ENCODE measurements at regions not wholly inside any gene's neighbourhood (a gene's known extent, or its start where the extent isn't known, plus 50 kb on each side); places are given as distances from the start of the nearest gene placed in this dataset.

DNA sequence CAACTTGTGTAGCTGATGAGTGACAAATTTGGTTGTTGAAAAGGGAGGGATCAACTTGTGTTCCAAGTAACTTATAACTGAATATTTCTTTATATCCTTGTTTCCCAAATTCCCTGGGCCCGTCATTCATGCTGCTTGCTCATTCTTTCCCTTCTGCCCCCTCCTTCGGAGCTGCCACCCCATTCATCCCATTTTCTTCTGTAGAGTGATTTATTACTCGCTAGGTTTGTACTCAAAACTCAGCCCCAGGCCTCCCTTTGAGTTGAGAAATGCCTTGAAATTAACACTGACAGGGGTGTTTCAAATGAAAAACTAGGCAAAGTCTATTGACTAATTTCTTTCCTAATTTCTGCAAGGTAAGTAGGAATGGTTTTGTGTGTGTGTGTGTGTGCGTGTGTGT, 277.4 kb upstream of the SLCO3A1 start:
- no peak for TF ChIP-seq CTCF (IDR thresholded peaks at IDR 0.05; ENCODE audit: insufficient read depth, low read length, severe bottlenecking)
- FAIRE-seq (no peak), DNase-seq (ENCODE audit: low read depth) (no peak)
- H3K27me3 ChIP-seq (ENCODE audit: control insufficient read depth, insufficient read depth, low read length) = no peaks in the 10 kb centered on the region
- no peaks in the 10 kb centered on the region for H3K36me3 ChIP-seq (ENCODE audit: control insufficient read depth, insufficient read depth, low read length)
- H3K4me3 ChIP-seq (ENCODE audit: low read depth, low read length) = no peak overlapping the region

- Histone ChIP-seq H3K36me3 (ENCODE audit: control insufficient read depth, insufficient read depth, low read length) (no peaks in the 10 kb centered on the region), H3K4me3 (ENCODE audit: low read depth, low read length) (no peak overlapping the region), H3K27me3 (ENCODE audit: control insufficient read depth, insufficient read depth, low read length) (no peaks in the 10 kb centered on the region)
- FAIRE-seq = no peak
- TF ChIP-seq CTCF (IDR thresholded peaks at IDR 0.05; ENCODE audit: insufficient read depth, low read length, severe bottlenecking) = no peak
- DNase-seq (ENCODE audit: low read depth) = no peak
These were observed 275.0 kb upstream of the SLCO3A1 start for GRCh38 chr15:91578511-91578910.

DNA sequence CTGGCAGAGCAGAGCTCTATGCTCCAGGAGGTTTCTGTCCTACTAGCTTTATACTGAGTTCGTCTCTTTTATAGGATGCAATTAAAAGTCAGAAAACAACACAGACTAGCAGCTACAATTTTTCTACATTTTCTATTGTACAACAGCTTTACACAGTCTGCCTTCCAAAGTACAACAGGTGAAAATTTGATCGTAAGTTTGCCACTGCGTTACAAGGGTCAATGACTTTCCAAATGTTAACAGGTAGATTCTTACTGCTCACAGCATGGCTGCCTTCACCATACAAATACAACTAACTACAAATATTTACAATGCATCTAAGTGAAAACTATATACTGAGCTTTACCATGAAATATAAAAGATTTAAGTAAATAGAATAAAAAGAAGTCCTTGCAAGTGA, 268.6 kb upstream of the SLCO3A1 start:
- Histone ChIP-seq H3K36me3 (ENCODE audit: control insufficient read depth, insufficient read depth, low read length) (no peaks in the 10 kb centered on the region), H3K4me3 (ENCODE audit: low read depth, low read length) (no peak overlapping the region), H3K27me3 (ENCODE audit: control insufficient read depth, insufficient read depth, low read length) (no peaks in the 10 kb centered on the region)
- FAIRE-seq (no peak), DNase-seq (ENCODE audit: low read depth) (no peak)
- TF ChIP-seq CTCF (IDR thresholded peaks at IDR 0.05; ENCODE audit: insufficient read depth, low read length, severe bottlenecking) = no peak

- Histone ChIP-seq H3K27me3 (ENCODE audit: control insufficient read depth, insufficient read depth, low read length) (no peaks in the 10 kb centered on the region), H3K36me3 (ENCODE audit: control insufficient read depth, insufficient read depth, low read length) (no peaks in the 10 kb centered on the region), H3K4me3 (ENCODE audit: low read depth, low read length) (no peak overlapping the region)
- DNase-seq (ENCODE audit: low read depth) (no peak), FAIRE-seq (no peak)
- TF ChIP-seq CTCF (IDR thresholded peaks at IDR 0.05; ENCODE audit: insufficient read depth, low read length, severe bottlenecking) = no peak
These were observed 266.9 kb upstream of the SLCO3A1 start for GRCh38 chr15:91586560-91586959.

DNA sequence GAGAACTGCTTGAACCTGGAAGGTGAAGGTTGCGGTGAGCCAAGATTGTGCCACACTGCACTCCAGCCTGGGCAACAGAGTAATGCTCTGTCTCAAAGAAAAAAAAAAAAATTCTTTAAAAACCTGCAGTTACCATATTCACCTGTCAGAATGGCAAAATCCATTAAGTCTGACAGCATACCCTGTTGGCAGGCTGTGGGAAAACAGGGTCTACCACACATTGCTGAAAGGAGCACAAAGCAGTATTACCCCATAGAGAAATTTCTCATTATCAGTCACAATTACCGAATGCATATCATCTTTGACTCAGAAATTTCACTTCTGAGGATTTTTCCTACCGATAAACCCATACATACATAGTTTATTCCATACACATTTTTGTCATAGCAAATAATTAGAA, 264.1 kb upstream of the SLCO3A1 start:
- Histone ChIP-seq H3K27me3 (ENCODE audit: control insufficient read depth, insufficient read depth, low read length) (no peaks in the 10 kb centered on the region), H3K4me3 (ENCODE audit: low read depth, low read length) (no peak overlapping the region), H3K36me3 (ENCODE audit: control insufficient read depth, insufficient read depth, low read length) (no peaks in the 10 kb centered on the region)
- no peak for FAIRE-seq
- DNase-seq (ENCODE audit: low read depth) = no peak
- no peak for TF ChIP-seq CTCF (IDR thresholded peaks at IDR 0.05; ENCODE audit: insufficient read depth, low read length, severe bottlenecking)

DNA sequence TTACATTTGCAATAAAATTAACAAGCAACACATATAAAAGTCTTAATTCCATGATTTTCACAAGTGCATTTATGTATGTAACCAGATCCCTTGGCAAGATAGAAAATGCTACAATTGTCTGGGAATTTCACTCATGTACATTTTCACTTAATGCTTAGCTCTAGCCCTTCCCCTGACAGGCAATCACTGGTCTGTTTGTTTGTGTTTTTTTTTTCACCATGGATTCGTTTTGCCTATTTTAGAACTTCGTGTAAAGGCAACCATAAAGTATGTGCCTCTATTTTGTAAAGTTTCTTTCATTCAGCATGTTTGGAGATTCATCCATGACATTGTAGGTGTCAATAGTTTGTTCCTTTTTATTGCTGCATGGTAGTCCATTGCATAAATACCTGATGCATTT, 260.9 kb upstream of the SLCO3A1 start:
- Histone ChIP-seq H3K36me3 (ENCODE audit: control insufficient read depth, insufficient read depth, low read length) (no peaks in the 10 kb centered on the region), H3K4me3 (ENCODE audit: low read depth, low read length) (no peak overlapping the region), H3K27me3 (ENCODE audit: control insufficient read depth, insufficient read depth, low read length) (no peaks in the 10 kb centered on the region)
- DNase-seq (ENCODE audit: low read depth) = no peak
- FAIRE-seq = no peak
- TF ChIP-seq CTCF (IDR thresholded peaks at IDR 0.05; ENCODE audit: insufficient read depth, low read length, severe bottlenecking) = no peak
